GM08714 (cell line): ENCODE measurements at regions not wholly inside any gene's neighbourhood (a gene's known extent, or its start where the extent isn't known, plus 50 kb on each side); places are given as distances from the start of the nearest gene placed in this dataset.

Source experiments
- H3K4me3 ChIP-seq: fragments of 200-500 bp; sonication (Bioruptor generic); 2 replicates; pipeline ENCODE4 v1.5.1; 2014; ENCODE audit warnings: mild to moderate bottlenecking, low read length, inconsistent platforms
- ZNF274 ChIP-seq: IDR thresholded peaks from 2 replicates; pipeline ENCODE4 v1.6.1; 2012; ENCODE audit warnings: mild to moderate bottlenecking, low read depth, low read length

DNA sequence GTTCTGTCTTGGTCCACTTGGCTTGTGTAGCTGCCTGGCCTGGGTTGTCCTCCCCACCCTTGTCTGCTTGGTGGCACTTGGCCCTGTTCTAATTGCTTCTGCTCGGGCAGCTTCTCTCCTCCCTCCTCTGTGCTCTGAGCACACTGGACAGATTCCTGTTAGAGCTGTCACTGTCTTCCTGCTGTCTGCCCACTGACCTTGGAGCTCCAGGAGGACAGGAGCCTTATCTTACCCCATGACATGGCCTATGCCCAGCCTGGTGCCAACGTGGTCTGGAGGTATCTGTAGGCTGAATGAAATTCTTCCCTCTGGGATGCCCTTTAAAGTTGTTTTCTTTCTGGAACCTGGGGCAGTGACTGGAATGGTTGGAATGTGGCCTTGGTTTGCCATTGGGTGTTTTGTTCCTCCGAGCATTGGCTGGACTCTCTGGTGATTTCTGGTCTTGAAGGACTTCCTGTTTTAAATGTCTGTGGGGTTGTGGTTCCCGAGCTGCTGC, 94.1 kb downstream of the FAM43A start:
- H3K4me3 ChIP-seq, result no peak overlapping the region
- TF ChIP-seq ZNF274, result no peak

DNA sequence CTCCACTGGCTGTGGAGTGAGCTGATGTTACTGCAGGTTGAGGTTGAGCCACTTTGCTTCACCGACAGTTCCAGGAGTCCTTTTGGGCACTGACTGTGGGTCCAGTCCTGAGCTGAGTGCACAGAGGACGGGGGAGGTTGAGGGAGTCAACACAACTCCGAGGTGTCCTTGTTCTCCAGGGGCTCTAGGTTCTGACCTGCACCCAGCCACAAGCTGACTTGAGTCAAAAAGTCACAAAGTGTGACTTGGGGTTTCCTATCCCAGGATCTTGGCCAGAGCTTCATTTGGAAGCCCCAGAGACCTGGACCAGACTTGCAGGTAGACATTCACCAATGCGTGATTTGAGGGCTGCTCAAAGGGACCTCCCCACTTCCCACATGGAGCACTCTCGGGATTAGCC, 95.0 kb downstream of the FAM43A start:
- H3K4me3 ChIP-seq, result no peak overlapping the region
- TF ChIP-seq ZNF274, result no peak

DNA sequence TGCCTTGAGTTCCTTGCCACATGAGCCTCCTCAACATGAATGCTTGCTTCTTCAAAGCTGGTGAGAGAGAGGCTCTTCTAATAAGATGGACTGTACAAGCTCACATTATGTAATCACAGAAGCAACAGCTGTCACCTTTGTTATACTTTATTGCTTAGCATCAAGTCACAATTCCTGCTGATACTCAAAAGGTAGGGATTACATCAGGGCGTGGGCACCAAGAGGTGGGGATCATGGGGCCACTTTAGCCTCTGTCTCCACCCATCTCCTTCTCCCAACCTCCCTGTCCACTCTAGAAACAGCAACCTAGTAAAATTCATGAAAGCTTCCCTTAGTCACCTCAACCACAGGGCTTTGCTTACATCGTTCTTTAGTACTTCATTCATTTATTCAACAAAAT, 95.9 kb downstream of the FAM43A start:
- TF ChIP-seq ZNF274, result no peak
- H3K4me3 ChIP-seq, result no peak overlapping the region

DNA sequence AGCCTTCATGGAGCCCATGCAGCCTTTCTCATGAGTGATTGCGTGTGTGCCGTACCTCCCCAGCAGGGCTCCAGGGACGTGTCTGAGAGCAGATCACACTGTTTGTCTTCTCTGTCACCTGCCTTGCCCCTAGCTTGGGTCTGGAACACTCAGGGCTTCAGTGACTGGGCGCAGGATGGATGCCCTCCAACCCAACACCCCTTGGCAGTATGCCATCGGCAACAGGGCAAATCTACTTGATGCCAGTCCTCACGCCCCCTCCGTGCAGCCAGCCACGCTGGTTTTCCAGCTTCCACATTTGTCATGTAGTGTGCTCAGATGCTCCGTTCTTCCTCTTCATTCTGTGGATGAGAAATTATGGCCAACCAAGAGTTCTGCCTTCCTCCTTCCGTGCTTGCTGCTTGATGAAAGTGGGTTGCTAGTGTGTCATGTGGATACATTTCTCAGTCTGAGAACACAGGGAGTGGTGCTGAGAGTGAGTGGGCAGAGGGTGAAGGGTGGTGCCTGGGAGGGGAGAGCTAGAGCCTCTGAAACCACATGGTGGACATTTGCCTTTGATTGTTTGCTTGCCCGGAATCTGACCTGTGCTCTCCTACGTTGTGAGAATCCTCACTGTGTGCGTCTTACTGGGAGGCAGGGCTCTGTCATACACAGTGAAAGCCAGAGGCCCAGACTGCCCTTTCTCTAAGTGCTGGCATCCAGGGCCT, 97.2 kb downstream of the FAM43A start:
- TF ChIP-seq ZNF274, result no peak
- no peak overlapping the region for H3K4me3 ChIP-seq

DNA sequence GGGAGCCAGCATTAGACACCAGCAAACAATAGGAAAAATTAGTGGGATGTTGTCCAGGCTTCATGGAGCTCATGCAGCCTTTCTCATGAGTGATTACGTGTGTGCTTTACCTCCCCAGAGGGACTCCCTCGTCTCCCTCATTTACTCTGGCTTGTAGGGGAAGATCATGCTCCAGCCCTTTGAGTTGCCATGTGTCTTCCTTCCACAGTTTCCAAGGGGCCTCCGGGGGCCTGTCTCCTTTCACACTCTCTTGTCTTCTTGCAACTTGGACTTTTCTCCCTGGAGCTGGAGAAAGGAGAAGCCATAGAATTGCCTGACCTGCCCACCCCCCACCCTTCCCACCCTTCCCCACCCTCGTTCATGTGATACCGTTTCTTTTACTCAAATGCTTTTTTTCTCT, 98.7 kb downstream of the FAM43A start:
- no peak for TF ChIP-seq ZNF274
- H3K4me3 ChIP-seq, result no peak overlapping the region

DNA sequence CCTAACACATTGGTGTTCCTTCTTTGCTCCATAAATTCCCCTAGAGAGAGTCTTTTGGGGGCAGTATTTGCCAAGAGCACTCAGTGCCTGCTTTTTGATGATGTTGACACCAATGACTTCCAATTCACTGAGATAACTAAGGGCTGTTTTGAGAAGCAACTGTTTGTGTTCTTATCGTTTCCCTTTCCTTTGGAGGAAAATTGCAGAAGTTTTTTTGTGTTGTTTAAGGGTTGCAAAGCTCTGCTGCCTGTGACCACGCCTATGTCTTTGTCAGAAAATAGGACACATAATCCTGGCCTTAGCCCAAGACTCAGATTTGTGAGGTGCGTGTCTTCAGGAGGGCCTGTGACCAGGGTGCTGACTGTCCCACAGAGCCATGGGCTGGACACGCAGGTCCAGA, 99.6 kb downstream of the FAM43A start:
- no peak overlapping the region for H3K4me3 ChIP-seq
- TF ChIP-seq ZNF274, result no peak

DNA sequence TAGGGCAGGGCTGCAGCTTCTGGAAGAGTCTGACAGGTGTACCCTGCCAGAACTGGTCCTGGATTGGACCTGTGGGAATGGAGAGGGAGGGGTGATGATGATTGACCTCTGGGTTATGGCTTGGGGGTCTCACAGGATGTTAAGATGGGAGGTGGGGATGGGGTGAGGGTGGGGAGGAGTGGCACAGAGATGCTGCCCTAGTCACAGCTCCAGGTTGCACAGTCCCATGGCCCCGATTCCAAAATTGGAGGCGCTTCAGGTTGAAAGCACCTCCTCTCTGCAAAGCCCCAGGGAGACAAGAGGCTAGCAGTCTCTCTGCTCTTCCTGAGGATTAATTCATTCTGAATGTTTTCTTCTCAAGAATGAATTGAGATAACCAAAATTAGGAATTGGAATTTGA, 101.4 kb downstream of the FAM43A start:
- no peak for TF ChIP-seq ZNF274
- no peak overlapping the region for H3K4me3 ChIP-seq

DNA sequence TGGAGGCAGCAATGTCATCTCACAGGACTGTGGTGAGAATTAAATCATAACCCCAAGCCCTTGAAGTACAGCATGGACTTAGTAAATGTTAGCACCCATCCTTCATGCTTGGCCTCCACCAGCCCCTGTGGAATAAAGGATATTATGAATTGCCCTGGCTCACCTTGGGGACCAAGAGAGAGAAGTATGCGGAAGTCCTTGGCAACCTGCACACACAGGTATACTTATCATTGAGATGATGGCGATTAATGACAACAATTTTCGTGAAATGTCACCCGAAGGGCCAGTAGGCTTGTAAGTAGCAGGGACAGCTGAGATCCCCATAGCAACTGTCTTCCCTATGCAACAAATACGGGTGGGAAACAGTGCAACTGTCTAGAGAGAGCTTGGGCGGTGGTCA, 102.0 kb downstream of the FAM43A start:
- TF ChIP-seq ZNF274, result no peak

DNA sequence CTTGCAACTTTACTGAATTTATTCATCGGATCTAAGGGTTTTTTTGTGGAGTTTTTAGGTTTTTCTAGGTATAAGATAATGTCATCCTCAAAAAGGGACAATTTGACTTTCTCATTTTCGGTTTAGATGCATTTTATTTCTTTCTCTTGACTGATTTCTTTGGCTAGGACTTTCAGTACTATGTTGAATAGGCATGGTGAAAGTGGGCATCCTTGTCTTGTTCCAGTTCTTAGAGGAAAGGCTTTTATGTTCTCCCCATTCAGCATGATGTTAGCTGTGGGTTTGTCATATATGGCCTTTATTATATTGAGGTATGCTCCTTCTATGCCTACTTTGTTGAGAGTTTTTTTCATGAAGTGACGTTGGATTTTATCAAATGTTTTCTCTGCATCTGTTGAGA, 106.7 kb downstream of the FAM43A start:
- TF ChIP-seq ZNF274, result no peak
- no peak overlapping the region for H3K4me3 ChIP-seq

More for the DNA sequence above, 102.0 kb downstream of the FAM43A start:
- no peak overlapping the region for H3K4me3 ChIP-seq

DNA sequence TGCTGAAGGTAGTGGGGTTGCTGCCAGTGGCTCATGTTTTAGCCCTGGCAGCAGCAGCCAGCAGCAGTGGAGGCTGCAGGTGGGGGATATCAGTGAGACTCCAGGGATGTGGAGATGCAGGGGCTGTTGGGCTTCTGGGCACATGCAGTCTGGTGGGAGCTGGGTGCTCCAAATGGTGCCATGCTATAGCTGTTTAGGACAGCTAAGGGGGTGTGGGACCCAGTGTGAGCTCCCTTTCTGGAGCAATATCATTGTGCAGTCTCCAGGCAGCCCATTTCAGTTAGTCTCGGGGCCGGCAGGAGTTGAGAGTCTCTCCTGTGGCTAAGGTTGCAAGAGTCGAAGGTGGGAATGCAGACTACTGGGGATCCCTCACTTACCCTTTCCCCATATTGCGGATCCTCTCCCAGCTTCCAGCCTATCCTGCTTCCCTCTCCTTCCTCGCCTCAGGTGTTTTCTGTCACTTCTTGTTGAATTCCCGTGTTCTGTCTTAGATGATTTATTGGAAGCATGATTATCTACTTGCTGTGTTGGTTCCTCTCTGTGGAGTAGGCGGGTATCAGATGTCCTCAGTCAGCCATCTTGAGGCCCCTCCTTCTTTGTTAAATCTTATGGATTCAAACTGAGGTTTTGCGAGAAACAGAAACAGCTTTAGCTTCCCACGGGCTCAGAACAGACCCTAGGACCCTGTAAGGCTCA, 112.0 kb downstream of the FAM43A start:
- no peak for TF ChIP-seq ZNF274
- H3K4me3 ChIP-seq, result no peak overlapping the region

DNA sequence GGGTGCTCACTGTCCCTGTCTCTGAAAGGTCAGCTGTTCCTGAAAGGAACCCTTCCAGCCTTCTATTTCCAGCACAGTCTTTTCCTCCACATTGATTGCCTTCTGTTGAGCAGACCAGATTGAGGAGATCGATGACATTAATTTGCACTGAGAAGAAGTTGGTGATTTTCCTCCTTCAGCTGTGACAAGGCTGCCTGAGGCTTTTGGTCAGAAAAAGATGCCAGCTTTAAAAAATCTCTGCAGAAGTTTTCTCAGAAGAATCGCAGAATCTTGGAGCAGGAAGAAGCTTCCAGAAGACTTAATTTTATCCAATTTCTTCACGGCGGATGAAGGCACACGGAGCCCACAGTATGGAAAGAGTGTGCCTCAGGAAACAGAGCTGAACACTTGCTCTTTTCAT, 112.8 kb downstream of the FAM43A start:
- no peak for TF ChIP-seq ZNF274

DNA sequence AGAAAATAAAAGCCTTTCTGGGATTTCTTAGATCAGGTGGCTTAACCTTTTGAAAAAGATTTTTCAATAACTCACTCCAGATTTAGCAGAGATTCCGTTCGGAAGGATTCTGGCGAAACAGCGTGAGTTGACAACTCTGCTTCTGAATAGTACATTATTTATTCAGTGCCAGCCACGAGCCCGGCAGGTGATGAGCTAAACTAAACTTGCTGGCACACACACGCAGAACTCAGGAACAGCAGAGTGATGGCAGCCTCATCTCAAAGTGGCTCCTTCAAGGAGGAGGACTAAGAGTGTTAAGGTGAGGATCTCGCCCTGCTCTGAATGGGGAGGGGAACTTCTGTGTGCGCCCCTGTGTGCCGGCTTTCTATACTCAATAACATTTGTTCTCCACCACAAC, 114.3 kb downstream of the FAM43A start:
- no peak overlapping the region for H3K4me3 ChIP-seq
- no peak for TF ChIP-seq ZNF274

More for the DNA sequence above, 112.8 kb downstream of the FAM43A start:
- no peak overlapping the region for H3K4me3 ChIP-seq

DNA sequence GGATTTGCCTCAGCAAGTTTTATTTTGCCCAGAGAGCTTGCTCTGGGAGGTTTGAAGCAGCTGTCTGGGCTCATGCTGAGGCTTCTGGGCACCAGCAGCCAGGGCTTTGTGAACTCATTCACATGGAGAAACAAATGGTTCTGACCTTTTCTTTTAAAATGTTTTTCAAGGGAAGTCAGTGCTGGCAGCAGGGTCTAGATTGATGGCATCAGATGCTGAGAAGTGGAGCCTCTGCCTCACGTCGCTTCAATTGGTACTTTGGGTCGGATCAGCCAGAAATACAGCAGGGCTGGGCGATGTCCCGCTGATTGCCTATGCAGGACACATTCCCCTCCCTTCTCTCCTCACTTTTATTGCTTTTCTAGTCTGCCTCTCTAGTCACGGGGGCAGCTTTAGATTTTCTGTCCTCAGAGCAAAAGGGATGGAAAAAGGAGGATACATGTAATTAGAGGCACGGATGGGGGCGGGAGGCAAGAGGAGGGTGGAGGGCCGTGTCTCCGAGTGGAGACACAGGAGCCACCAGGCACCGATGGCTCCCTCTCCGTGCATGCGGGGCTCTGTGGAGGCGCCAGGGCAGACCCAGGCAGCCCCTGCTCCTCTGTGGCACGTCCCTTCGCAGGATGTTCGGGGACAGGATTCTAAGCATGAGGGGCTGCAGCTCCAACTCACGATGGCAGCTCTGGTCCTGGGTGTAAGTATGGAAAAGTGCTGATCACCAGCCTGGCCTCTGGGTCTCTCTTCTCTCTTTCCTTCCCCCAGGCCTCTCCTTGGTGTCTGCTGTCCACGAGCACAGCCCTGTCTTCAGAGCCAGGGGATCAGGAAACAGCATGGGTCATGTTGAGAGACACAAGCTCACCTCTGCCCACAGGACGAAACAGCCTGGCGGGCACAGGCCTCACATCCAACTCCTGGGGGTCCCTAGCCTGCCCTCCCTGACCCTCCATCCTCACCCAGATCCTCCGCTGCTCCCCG, 116.1 kb downstream of the FAM43A start:
- TF ChIP-seq ZNF274, result no peak
- H3K4me3 ChIP-seq, result no peak overlapping the region

DNA sequence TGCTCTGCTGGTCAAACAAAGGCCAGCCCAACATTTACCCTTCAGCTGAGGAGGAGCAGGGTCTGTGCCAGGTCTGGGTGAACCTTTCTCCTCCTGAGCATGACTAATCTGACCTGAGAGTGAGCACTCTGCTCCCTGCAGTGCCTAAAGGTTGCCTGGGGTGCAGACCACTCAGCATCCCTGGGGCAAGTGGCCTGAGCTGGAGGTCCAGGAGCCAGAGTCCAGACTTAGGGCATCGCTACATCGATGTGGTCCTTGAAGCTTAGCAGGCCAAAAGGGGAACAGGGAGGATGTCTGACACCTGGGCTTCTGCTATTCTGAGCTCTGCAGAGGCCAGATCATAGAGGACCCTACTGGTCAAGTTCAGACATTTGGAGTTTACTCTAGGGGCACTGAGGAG, 119.1 kb downstream of the FAM43A start:
- H3K4me3 ChIP-seq, result no peak overlapping the region
- no peak for TF ChIP-seq ZNF274

DNA sequence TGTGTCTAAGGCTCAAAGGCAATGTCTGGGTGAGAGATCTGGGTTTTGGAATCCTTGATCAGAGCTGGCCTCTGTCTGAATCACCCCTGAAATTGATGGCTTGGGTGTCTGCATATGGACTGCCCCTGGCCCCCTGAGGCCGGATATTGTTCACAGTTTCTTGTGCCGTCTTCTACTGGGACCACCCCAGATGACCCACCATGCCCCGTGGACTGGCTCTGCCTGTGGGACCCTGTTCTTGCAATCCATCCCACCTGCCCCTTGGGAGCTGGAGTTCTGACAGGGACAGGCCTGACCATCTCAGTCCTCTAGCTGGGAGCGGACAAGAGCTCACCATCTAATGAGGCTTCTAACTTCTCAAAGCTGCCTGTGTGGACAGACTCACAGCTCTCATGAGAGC, 119.9 kb downstream of the FAM43A start:
- no peak for TF ChIP-seq ZNF274
- no peak overlapping the region for H3K4me3 ChIP-seq
